ENCODE measurements at regions not wholly inside any gene's neighbourhood (a gene's known extent, or its start where the extent isn't known, plus 50 kb on each side); places are given as distances from the start of the nearest gene placed in this dataset.
"Not testable (repeated sequence)": the region's sequence is repeated elsewhere in the genome, so short reads cannot be mapped to it uniquely, and the experiment has no call there.

DNA sequence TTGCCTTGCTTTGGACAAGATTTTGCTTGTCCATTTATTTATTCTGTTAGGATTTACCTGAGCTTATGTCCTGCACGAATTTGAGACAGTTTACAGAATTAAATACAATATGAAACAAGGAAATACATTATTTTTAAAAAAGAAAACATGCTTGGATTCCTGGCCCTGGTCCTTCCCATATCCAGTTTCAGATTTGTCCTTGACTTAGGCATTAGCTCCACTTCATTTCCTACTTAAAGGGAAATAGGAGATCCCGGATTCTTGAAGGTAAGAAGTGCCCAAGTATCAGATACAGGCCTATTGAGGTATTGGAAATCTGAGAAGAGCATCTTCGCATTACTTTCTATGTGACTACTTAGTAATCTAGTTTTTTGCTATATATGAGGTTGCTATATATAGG, 672.0 kb downstream of the SI start:
- ChIA-PET CTCF (no interaction called here), POLR2A (no interaction called here)
- Mint-ChIP-seq H3K36me3 (ENCODE audit: low read depth) (no peaks in the 10 kb centered on the region), H3K4me3 (no peak overlapping the region), H3K27ac (no peak overlapping the region), H3K27me3 (no peaks in the 10 kb centered on the region), H3K9me3 (peaks cover 6% of the 10 kb centered on the region), H3K4me1 (no peaks in the 10 kb centered on the region)
- no peak for DNase-seq

DNA sequence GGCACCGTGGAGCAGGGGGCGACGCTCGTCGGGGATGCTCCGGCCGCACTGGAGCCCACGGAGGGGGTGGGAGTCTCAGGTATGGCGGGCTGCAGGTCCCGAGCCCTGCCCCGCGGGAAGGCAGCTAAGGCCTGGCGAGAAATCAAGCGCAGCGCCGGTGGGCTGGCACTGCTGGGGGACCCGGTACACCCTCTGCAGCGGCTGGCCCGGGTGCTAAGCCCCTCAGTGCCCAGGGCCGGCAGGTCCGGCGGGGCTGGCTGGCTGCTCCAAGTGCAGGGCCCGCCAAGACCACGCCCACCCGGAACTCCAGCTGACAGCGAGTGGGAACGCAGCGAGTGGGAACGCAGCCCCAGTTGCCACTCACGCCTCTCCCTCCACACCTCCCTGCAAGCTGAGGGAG, 676.4 kb downstream of the SI start:
- no peaks in the 10 kb centered on the region for H3K27me3 Mint-ChIP-seq
- POLR2A ChIA-PET, result no interaction called here
- H3K4me3 Mint-ChIP-seq, result no peak overlapping the region
- no peaks in the 10 kb centered on the region for H3K36me3 Mint-ChIP-seq (ENCODE audit: low read depth)
- CTCF ChIA-PET, result no interaction called here
- no peak overlapping the region for H3K27ac Mint-ChIP-seq
- no peak for DNase-seq
- H3K9me3 Mint-ChIP-seq, result peaks cover 9% of the 10 kb centered on the region
- H3K4me1 Mint-ChIP-seq, result no peaks in the 10 kb centered on the region

DNA sequence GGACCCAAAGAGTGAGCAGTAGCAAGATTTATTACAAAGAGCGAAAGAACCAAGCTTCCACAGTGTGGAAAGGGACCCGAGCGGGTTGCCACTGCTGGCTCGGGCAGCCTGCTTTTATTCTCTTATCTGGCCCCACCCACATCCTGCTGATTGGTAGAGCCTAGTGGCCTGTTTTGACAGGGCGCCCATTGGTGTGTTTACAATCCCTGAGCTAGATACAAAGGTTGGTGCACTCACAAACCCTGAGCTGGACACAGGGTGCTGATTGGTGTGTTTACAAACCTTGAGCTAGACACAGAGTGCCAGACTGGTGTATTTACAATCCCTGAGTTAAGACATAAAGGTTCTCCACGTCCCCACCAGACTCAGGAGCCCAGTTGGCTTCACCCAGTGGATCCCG, 676.9 kb downstream of the SI start:
- POLR2A ChIA-PET; H3K36me3 Mint-ChIP-seq (ENCODE audit: low read depth); H3K27ac Mint-ChIP-seq; CTCF ChIA-PET; H3K4me3 Mint-ChIP-seq; H3K9me3 Mint-ChIP-seq; DNase-seq; H3K27me3 Mint-ChIP-seq; H3K4me1 Mint-ChIP-seq: not testable (repeated sequence)

DNA sequence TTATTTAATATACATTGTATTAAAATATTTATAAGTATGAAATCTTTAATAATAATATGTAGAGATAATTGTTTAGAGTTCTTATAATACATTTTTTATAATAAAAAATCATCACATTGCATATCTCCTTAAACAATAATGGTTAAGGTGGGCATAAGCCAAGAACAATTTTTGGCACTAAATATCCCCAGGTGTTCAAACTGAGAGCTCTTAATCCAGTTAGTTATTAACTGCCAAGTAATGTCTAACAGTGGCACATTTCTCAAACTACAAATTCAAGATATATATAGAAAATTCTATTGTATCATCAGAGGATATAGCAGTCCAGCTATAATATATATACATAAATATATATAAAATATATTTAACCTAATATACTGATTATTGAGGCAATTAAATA, 680.8 kb downstream of the SI start:
- peaks cover 8% of the 10 kb centered on the region for H3K9me3 Mint-ChIP-seq
- POLR2A ChIA-PET, result no interaction called here

DNA sequence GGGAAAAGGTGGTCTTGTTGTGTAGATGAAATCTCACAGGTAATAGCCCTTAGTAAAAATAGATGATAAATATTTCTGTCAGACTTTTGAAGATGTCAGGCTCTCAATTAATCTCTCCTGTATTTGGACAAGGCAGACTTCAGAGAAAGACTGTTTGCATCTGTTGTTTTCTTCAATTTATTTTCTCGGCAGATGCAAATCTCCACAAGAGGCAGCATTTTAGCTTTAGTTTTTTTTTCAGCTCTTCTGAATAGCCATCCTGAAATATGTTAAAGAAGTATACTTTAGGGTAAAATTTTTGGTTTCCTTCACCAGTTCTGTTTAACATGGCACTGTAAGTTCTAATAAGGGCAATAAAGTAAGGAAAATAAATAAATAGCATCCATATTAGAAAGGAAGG, 685.1 kb downstream of the SI start:
- H3K27me3 Mint-ChIP-seq, result no peaks in the 10 kb centered on the region
- CTCF ChIA-PET, result no interaction called here
- H3K9me3 Mint-ChIP-seq, result peaks cover 5% of the 10 kb centered on the region
- H3K4me3 Mint-ChIP-seq, result no peak overlapping the region
- DNase-seq, result no peak
- H3K4me1 Mint-ChIP-seq, result no peaks in the 10 kb centered on the region
- no peaks in the 10 kb centered on the region for H3K36me3 Mint-ChIP-seq (ENCODE audit: low read depth)
- H3K27ac Mint-ChIP-seq, result no peak overlapping the region
- POLR2A ChIA-PET, result no interaction called here

More for the DNA sequence above, 680.8 kb downstream of the SI start:
- DNase-seq, result no peak
- no peaks in the 10 kb centered on the region for H3K36me3 Mint-ChIP-seq (ENCODE audit: low read depth)
- H3K4me1 Mint-ChIP-seq, result no peaks in the 10 kb centered on the region
- no peak overlapping the region for H3K27ac Mint-ChIP-seq
- CTCF ChIA-PET, result no interaction called here
- no peaks in the 10 kb centered on the region for H3K27me3 Mint-ChIP-seq
- H3K4me3 Mint-ChIP-seq, result no peak overlapping the region

DNA sequence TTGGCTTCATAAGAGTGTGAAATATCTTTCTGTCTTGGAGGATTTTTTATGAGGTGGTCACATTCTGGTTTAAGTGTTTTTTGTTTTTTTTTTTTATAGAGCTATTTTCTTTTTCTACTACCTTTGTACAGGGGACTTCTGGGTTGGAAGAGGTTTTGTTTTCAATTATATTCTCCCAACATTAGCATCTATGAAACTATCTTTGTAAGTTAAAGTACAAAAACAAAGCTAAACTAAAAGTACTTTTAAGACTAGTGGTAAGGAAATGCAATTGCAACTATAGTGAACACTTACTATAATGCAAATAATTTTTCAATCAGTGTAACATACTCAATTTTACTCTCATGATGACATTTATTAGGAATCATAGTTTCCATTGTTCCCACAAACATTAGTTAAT, 688.2 kb downstream of the SI start:
- H3K36me3 Mint-ChIP-seq (ENCODE audit: low read depth), result no peaks in the 10 kb centered on the region
- H3K4me3 Mint-ChIP-seq, result no peak overlapping the region
- H3K27ac Mint-ChIP-seq, result no peak overlapping the region
- H3K27me3 Mint-ChIP-seq, result no peaks in the 10 kb centered on the region
- POLR2A ChIA-PET, result no interaction called here
- DNase-seq, result no peak
- H3K4me1 Mint-ChIP-seq, result no peaks in the 10 kb centered on the region
- peaks cover 5% of the 10 kb centered on the region for H3K9me3 Mint-ChIP-seq
- CTCF ChIA-PET, result interaction anchor here (1.0 kb wide), 1 partner anchor 10 kb away, joined by 3 read pairs; no protein-coding TSS in a partner anchor

DNA sequence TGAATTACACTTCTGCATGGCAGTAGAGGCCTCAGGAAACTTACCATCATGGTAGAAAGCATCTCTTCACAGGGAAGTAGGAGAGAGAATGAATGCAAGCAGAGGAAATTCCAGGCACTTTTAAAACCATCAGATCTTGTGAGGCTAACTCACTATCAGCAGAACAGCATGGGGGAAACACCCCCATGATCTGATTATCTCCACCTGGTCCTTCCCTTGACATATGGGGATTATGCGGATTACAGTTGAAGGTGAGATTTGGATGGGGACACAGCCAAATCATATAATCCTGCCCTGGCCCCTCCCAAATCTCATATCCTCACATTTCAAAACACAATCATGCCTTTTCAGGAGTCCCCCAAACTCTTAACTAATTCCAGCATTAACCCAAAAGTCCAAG, 691.1 kb downstream of the SI start:
- CTCF ChIA-PET, result no interaction called here
- H3K36me3 Mint-ChIP-seq (ENCODE audit: low read depth), result no peaks in the 10 kb centered on the region
- peaks cover 5% of the 10 kb centered on the region for H3K9me3 Mint-ChIP-seq
- H3K27me3 Mint-ChIP-seq, result no peaks in the 10 kb centered on the region
- no peak for DNase-seq
- POLR2A ChIA-PET, result no interaction called here
- no peaks in the 10 kb centered on the region for H3K4me1 Mint-ChIP-seq
- H3K4me3 Mint-ChIP-seq, result no peak overlapping the region
- no peak overlapping the region for H3K27ac Mint-ChIP-seq

DNA sequence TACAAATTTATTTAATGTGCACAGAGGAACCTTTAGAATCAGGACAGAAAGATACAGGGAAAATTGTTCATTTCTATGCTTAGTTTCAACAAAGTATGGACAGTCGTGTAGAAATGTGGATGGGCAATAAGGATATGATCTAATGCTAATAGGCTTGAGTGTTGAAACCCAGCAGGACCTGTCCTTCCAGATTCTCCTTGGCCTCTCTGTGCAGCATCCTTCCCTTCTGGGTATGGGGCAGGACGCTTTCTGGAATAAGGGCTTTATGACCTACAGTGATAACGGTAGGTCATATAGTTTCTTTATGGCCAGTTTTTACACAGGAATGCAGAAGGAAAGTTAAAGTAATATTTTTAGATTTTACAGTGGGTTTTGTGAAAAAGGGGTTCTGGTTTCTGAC, 698.1 kb downstream of the SI start:
- Mint-ChIP-seq H3K9me3 (peaks cover 2% of the 10 kb centered on the region), H3K27me3 (no peaks in the 10 kb centered on the region), H3K4me1 (no peaks in the 10 kb centered on the region), H3K36me3 (ENCODE audit: low read depth) (no peaks in the 10 kb centered on the region), H3K4me3 (no peak overlapping the region), H3K27ac (no peak overlapping the region)
- ChIA-PET CTCF (no interaction called here), POLR2A (no interaction called here)
- no peak for DNase-seq

DNA sequence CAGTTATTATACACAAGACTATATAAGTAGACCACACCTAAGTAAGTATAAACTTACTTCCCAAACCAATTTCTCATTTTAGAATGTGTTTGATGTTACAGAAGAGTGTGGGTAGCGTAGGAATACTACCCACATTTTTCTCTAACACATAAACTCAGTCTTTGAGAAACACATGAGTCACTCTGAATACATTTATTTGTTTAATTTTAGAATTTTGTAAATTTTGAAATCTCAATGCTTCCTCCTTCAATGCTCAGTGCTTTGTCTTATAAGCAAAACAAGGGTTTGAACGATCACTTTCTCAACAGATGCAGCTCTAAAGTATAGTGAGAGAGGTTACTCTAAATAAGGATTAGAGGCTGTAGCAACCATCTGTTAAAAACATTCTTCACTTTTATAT, 700.8 kb downstream of the SI start:
- no peak overlapping the region for H3K27ac Mint-ChIP-seq
- POLR2A ChIA-PET, result no interaction called here
- DNase-seq, result no peak
- no peak overlapping the region for H3K4me3 Mint-ChIP-seq
- H3K27me3 Mint-ChIP-seq, result no peaks in the 10 kb centered on the region
- CTCF ChIA-PET, result no interaction called here
- H3K4me1 Mint-ChIP-seq, result no peaks in the 10 kb centered on the region
- H3K36me3 Mint-ChIP-seq (ENCODE audit: low read depth), result no peaks in the 10 kb centered on the region
- H3K9me3 Mint-ChIP-seq, result peaks cover 2% of the 10 kb centered on the region

DNA sequence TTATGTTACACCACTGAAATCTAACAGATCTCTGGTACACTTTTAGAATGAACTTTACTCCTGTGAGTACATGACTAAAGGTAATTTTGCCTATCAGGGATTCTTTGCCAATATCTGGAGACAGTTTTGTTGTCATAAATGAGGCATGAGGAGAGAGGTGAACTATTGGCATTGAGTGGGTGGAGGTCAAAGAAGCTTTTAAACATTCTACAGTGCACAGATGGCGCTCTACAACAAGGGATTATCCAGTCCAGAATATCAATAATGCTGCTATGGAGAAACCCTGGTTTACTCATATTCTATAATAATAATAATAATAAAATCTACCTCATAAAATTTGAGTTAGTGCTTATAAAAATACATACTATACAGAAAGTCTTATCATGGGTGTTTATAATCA, 702.3 kb downstream of the SI start:
- no peaks in the 10 kb centered on the region for H3K4me1 Mint-ChIP-seq
- no peaks in the 10 kb centered on the region for H3K27me3 Mint-ChIP-seq
- no peak overlapping the region for H3K4me3 Mint-ChIP-seq
- DNase-seq, result no peak
- ChIA-PET POLR2A (no interaction called here), CTCF (no interaction called here)
- peaks cover 2% of the 10 kb centered on the region for H3K9me3 Mint-ChIP-seq
- H3K36me3 Mint-ChIP-seq (ENCODE audit: low read depth), result no peaks in the 10 kb centered on the region
- no peak overlapping the region for H3K27ac Mint-ChIP-seq

DNA sequence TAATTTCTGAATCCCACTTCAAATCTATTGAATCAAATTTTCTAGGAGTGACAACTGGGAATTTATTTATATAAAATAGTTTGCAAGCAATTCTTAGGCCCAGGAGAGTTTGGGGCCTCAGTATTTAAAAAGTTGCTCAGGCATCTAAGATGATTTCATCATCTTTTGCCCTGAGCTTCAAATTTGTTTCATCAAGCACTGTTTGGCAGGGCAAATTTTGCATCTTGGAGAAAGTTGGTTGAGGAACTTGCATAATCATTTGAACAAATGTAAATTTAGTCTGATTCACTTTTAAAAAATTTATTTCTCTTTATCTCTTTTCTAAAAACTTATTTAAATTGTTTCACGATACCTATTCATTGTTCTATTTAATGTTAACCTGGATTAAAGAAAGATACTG, 702.8 kb downstream of the SI start:
- Mint-ChIP-seq H3K4me1 (no peaks in the 10 kb centered on the region), H3K27ac (no peak overlapping the region), H3K27me3 (no peaks in the 10 kb centered on the region), H3K9me3 (peaks cover 2% of the 10 kb centered on the region), H3K36me3 (ENCODE audit: low read depth) (no peaks in the 10 kb centered on the region), H3K4me3 (no peak overlapping the region)
- POLR2A ChIA-PET, result no interaction called here
- CTCF ChIA-PET, result no interaction called here
- no peak for DNase-seq

DNA sequence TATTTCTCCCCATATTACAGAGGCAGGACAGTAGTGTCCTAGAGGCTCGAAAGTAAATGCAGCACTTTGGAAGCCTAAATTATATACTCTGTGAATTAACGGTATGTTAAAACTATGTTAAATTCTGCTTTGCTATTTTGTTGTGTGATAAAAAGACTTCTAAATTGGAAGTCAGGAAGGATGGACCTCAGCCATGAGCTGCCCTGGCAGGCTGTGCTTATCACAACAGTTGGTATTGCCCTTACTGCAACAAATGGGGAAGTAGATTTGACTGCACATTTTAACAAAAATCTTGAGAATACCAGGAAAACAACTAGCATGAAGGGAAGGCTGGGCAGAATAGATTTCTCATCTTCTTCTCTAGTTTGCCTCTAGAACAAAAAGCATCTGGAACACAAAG, 706.6 kb downstream of the SI start:
- ChIA-PET POLR2A (no interaction called here), CTCF (no interaction called here)
- no peaks in the 10 kb centered on the region for H3K27me3 Mint-ChIP-seq
- H3K4me1 Mint-ChIP-seq, result no peaks in the 10 kb centered on the region
- no peak overlapping the region for H3K4me3 Mint-ChIP-seq
- H3K36me3 Mint-ChIP-seq (ENCODE audit: low read depth), result no peaks in the 10 kb centered on the region
- H3K9me3 Mint-ChIP-seq, result peaks cover 2% of the 10 kb centered on the region
- DNase-seq, result no peak
- no peak overlapping the region for H3K27ac Mint-ChIP-seq

DNA sequence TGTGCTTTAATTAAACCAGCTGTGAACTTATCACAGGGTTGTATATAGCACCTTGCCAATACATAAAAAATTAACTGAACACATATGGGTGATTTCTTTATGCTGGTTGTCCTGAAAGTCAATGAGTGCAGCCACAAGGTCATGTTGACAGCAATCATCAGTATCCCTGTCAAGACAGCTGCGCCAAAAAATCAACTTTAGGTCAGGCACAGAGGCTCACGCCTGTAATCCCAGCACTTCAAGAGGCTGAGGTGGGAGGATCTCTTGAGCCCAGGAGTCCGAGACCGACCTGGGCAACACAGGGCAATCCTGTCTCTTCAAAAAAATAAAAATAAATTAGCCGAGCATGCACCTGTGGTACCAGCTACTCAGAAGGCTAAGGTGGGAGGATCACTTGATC, 707.3 kb downstream of the SI start:
- Mint-ChIP-seq H3K27ac (no peak overlapping the region), H3K9me3 (peaks cover 1% of the 10 kb centered on the region), H3K27me3 (no peaks in the 10 kb centered on the region), H3K4me1 (no peaks in the 10 kb centered on the region), H3K4me3 (no peak overlapping the region), H3K36me3 (ENCODE audit: low read depth) (no peaks in the 10 kb centered on the region)
- ChIA-PET CTCF (no interaction called here), POLR2A (no interaction called here)
- DNase-seq, result no peak

DNA sequence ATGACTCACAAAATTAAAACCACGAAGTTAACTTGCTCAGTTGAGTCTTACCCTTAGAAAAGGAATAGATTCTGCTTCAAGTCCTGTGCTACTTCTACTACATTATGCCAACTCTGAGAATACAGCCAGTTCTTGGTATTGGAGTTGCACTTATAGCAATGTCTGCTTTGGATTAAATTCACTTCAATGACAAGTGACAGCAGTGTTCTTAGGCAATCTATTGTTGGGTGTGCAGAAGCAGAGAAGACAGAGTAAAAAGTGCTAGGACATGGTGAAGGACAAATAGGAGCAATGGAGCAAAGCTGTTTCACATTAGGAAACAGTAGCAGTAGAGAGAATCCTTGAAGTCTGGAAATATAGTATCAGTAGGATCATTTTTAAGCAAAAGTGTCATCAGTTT, 713.1 kb downstream of the SI start:
- Mint-ChIP-seq H3K4me1 (no peaks in the 10 kb centered on the region), H3K27ac (no peak overlapping the region), H3K4me3 (no peak overlapping the region), H3K36me3 (ENCODE audit: low read depth) (no peaks in the 10 kb centered on the region), H3K9me3 (peaks cover 4% of the 10 kb centered on the region), H3K27me3 (no peaks in the 10 kb centered on the region)
- DNase-seq, result no peak
- ChIA-PET CTCF (no interaction called here), POLR2A (no interaction called here)

DNA sequence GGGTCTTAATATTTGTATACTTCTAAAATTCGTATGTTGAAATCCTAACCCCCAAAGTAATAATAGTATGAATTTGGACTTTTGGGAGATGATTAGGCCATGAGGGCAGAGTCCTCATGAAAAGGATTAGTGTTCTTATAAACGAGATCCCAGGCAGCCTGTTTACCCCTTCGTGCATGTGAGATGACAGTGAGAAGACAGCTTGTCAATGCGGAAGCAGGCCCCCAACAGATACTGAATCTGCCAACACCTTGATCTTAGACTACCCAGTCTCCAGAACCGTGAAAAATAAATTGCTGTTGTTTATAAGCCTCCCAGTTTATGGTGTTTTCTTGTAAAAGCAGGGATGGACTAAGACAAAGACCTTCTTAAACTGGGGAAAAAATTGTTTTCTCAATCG, 714.2 kb downstream of the SI start:
- no peaks in the 10 kb centered on the region for H3K27me3 Mint-ChIP-seq
- DNase-seq, result no peak
- POLR2A ChIA-PET, result no interaction called here
- H3K4me3 Mint-ChIP-seq, result no peak overlapping the region
- no peak overlapping the region for H3K27ac Mint-ChIP-seq
- H3K36me3 Mint-ChIP-seq (ENCODE audit: low read depth), result no peaks in the 10 kb centered on the region
- CTCF ChIA-PET, result no interaction called here
- peaks cover 4% of the 10 kb centered on the region for H3K9me3 Mint-ChIP-seq
- no peaks in the 10 kb centered on the region for H3K4me1 Mint-ChIP-seq
